ENCODE measurements at regions not wholly inside any gene's neighbourhood (a gene's known extent, or its start where the extent isn't known, plus 50 kb on each side); places are given as distances from the start of the nearest gene placed in this dataset.
"Not testable (repeated sequence)": the region's sequence is repeated elsewhere in the genome, so short reads cannot be mapped to it uniquely, and the experiment has no call there.

- H3K4me3 ChIP-seq, result no peak overlapping the region
- no peaks in the 10 kb centered on the region for H3K36me3 ChIP-seq
- H3K27ac ChIP-seq (replicated peaks), result no peak overlapping the region
- DNase-seq, result no peak
- no peaks in the 10 kb centered on the region for H3K27me3 ChIP-seq (ENCODE audit: low read depth)
- intact Hi-C loops (cut with micrococcal nuclease), result no loop called here
- peaks cover 28% of the 10 kb centered on the region for H3K9me3 ChIP-seq (replicated peaks)
- no peaks in the 10 kb centered on the region for H3K4me1 ChIP-seq
- TF ChIP-seq, protein P1, sequence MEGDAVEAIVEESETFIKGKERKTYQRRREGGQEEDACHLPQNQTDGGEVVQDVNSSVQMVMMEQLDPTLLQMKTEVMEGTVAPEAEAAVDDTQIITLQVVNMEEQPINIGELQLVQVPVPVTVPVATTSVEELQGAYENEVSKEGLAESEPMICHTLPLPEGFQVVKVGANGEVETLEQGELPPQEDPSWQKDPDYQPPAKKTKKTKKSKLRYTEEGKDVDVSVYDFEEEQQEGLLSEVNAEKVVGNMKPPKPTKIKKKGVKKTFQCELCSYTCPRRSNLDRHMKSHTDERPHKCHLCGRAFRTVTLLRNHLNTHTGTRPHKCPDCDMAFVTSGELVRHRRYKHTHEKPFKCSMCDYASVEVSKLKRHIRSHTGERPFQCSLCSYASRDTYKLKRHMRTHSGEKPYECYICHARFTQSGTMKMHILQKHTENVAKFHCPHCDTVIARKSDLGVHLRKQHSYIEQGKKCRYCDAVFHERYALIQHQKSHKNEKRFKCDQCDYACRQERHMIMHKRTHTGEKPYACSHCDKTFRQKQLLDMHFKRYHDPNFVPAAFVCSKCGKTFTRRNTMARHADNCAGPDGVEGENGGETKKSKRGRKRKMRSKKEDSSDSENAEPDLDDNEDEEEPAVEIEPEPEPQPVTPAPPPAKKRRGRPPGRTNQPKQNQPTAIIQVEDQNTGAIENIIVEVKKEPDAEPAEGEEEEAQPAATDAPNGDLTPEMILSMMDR (IDR thresholded peaks at IDR 0.05; ENCODE audit: borderline replicate concordance), result no peak
Observed at GRCh38 chr13:68708336-68708908, 1399.2 kb upstream of the ATXN8OS start.

DNA sequence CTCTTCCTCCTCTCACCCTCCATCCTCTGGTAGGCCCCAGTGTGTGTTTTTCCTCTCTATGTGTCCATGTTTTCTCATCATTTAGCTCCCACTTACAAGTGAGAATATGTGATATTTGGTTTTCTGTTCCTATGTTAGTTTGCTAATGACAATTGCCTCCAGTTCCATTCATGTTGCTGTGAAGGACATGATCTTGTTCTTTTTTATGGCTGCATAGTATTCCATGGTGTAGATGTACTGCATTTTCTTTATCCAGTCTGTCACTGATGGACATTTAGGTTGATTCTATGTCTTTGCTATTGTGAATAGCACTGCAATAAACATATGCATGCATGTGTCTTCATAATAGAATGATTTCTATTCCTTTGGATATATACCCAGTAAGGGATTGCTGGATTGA lies 1401.6 kb upstream of the ATXN8OS start:
- H3K27me3 ChIP-seq (ENCODE audit: low read depth); H3K27ac ChIP-seq (replicated peaks); H3K4me3 ChIP-seq; intact Hi-C loops (cut with micrococcal nuclease); H3K36me3 ChIP-seq; H3K4me1 ChIP-seq; DNase-seq: not testable (repeated sequence)
- peaks cover 46% of the 10 kb centered on the region for H3K9me3 ChIP-seq (replicated peaks)

GRCh38 chr13:68697551-68697950 lies 1410.1 kb upstream of the ATXN8OS start:
- H3K9me3 ChIP-seq (replicated peaks), result peaks cover 14% of the 10 kb centered on the region
- H3K36me3 ChIP-seq, result no peaks in the 10 kb centered on the region
- TF ChIP-seq, protein P1 (IDR thresholded peaks at IDR 0.05; ENCODE audit: borderline replicate concordance), result no peak
- no peak for DNase-seq
- H3K27me3 ChIP-seq (ENCODE audit: low read depth), result no peaks in the 10 kb centered on the region
- H3K27ac ChIP-seq (replicated peaks), result no peak overlapping the region
- no peak overlapping the region for H3K4me3 ChIP-seq
- intact Hi-C loops (cut with micrococcal nuclease), result no loop called here
- H3K4me1 ChIP-seq, result no peaks in the 10 kb centered on the region

DNA sequence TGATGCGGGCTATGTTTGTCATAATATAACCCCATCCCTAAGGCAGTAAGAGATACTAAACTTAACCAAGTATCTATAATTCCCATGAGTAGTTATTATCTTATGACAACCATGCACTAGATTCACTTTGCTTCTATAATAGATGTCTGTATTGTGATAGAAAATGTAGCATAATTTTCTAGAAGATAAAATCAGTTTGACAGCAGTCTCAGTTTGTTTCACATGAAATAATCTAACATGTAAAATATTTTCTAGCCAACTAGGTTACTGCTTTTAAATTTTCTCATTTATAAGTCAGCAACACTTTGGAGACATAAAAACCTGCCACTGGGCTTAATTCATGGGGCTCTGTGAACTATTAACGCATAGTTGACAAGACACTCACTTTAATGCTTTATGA lies 1410.7 kb upstream of the ATXN8OS start:
- Histone ChIP-seq H3K9me3 (replicated peaks) (peaks cover 8% of the 10 kb centered on the region), H3K27me3 (ENCODE audit: low read depth) (no peaks in the 10 kb centered on the region), H3K36me3 (no peaks in the 10 kb centered on the region), H3K27ac (replicated peaks) (no peak overlapping the region), H3K4me3 (no peak overlapping the region), H3K4me1 (no peaks in the 10 kb centered on the region)
- TF ChIP-seq, protein P1 (IDR thresholded peaks at IDR 0.05; ENCODE audit: borderline replicate concordance), result no peak
- no peak for DNase-seq
- intact Hi-C loops (cut with micrococcal nuclease), result no loop called here

DNA sequence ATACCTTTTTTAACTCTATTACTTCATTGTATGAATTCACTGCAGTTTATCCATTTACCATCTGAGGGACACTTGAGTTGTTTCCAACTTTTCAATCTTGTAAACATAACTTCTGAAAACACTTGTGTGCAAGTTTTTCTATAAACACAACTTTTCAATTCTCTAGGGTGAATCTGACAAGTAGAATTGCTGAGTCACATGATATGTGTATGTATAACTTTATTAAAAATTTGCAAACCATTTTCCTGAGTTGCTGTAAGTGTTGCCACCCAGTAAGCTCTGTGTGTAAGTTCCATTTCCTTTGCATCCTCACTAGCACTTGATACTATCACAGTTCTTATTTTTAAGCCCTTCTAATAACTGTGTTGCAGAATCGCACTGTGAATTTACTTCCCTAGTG lies 1415.6 kb upstream of the ATXN8OS start:
- intact Hi-C loops (cut with micrococcal nuclease), result no loop called here
- TF ChIP-seq, protein P1 (IDR thresholded peaks at IDR 0.05; ENCODE audit: borderline replicate concordance), result no peak
- Histone ChIP-seq H3K4me1 (no peaks in the 10 kb centered on the region), H3K4me3 (no peak overlapping the region), H3K27ac (replicated peaks) (no peak overlapping the region), H3K36me3 (no peaks in the 10 kb centered on the region), H3K27me3 (ENCODE audit: low read depth) (no peaks in the 10 kb centered on the region), H3K9me3 (replicated peaks) (no peaks in the 10 kb centered on the region)
- DNase-seq, result no peak

DNA sequence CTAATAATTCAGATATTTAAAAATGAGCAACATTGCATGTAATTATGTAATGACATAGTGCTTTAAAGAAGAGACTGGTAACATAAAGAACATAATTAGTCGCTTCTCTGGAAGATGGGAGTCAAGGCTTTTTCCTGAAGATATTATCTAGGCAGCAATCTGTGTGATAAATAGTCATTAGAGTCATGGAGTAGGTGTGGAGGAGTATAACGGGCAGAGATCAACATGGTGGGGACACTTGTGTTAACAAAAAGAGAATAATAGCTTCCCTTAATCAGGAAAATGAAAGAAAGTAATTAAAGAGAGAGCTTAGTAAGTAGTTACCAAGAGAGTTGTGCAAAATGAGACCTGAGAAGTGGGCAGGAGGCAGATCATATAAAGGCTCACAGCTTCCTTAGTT lies 1417.1 kb upstream of the ATXN8OS start:
- TF ChIP-seq, protein P1 (IDR thresholded peaks at IDR 0.05; ENCODE audit: borderline replicate concordance), result no peak
- H3K36me3 ChIP-seq, result no peaks in the 10 kb centered on the region
- no peak overlapping the region for H3K27ac ChIP-seq (replicated peaks)
- H3K9me3 ChIP-seq (replicated peaks), result no peaks in the 10 kb centered on the region
- intact Hi-C loops (cut with micrococcal nuclease), result no loop called here
- no peak overlapping the region for H3K4me3 ChIP-seq
- H3K4me1 ChIP-seq, result no peaks in the 10 kb centered on the region
- H3K27me3 ChIP-seq (ENCODE audit: low read depth), result no peaks in the 10 kb centered on the region
- no peak for DNase-seq
